Calu3 (cell line): ENCODE measurements at regions not wholly inside any gene's neighbourhood (a gene's known extent, or its start where the extent isn't known, plus 50 kb on each side); places are given as distances from the start of the nearest gene placed in this dataset.

Source experiments
- BruUV-seq: library from RNA; stranded (reverse); fragments of 400-500 nt; replicated peaks from 2 replicates; lab custom pipeline; 2021; lab: Mats Ljungman, UMichigan
- CTCF ChIA-PET: fragments of 300-600 bp; sonication (Branson Sonifier 250); formaldehyde crosslinking; loops from one replicate; lab custom pipeline; 2022; ENCODE audit warnings: antibody characterized with exemption; lab: Charles Lee
- DNase-seq: peaks from one replicate; pipeline ENCODE4 v3.0.0; 2022
- H3K27ac Mint-ChIP-seq: one replicate; pipeline ENCODE4 v1.8.0; 2022; ENCODE audit warnings: mixed read lengths; ENCODE audit not compliant: unreplicated experiment
- H3K27me3 Mint-ChIP-seq: one replicate; pipeline ENCODE4 v1.8.0; 2022; ENCODE audit warnings: mixed read lengths; ENCODE audit not compliant: unreplicated experiment
- H3K36me3 Mint-ChIP-seq: one replicate; pipeline ENCODE4 v1.8.0; 2022; ENCODE audit warnings: mild to moderate bottlenecking, moderate library complexity, mixed read lengths; ENCODE audit not compliant: insufficient read depth, unreplicated experiment
- H3K4me1 Mint-ChIP-seq: one replicate; pipeline ENCODE4 v1.8.0; 2022; ENCODE audit warnings: mild to moderate bottlenecking, low read depth, mixed read lengths; ENCODE audit not compliant: unreplicated experiment
- H3K4me3 Mint-ChIP-seq: one replicate; pipeline ENCODE4 v1.8.0; 2022; ENCODE audit warnings: mild to moderate bottlenecking, low read depth, moderate library complexity, mixed read lengths; ENCODE audit not compliant: unreplicated experiment
- H3K9me3 Mint-ChIP-seq: one replicate; pipeline ENCODE4 v1.8.0; 2022; ENCODE audit warnings: low read depth, mixed read lengths; ENCODE audit not compliant: unreplicated experiment
- intact Hi-C: fragments of 100-400 bp; cut with micrococcal nuclease; formaldehyde crosslinking; loops from one replicate; pipeline ENCODE4 v1.10.0; 2022; ENCODE audit not compliant: unreplicated experiment
- TF ChIP-seq, protein P1 (sequence below): fragments of 200-600 bp; IDR thresholded peaks from one replicate; pipeline ENCODE4 v1.8.0; 2022; ENCODE audit warnings: antibody characterized with exemption; ENCODE audit not compliant: unreplicated experiment

GRCh38 chr13:107374038-107374437 lies 806.1 kb upstream of the ARGLU1 start:
- Mint-ChIP-seq H3K27ac (no peak overlapping the region), H3K9me3 (no peaks in the 10 kb centered on the region), H3K36me3 (no peaks in the 10 kb centered on the region), H3K4me3 (no peak overlapping the region), H3K27me3 (no peaks in the 10 kb centered on the region), H3K4me1 (no peaks in the 10 kb centered on the region)
- intact Hi-C loops, result loop anchor here (10.0 kb wide), 1 partner anchor 491 kb away; a partner anchor contains a TSS
- CTCF ChIA-PET, result no interaction called here
- DNase-seq, result no peak
- BruUV-seq, result no TSS peak
- TF ChIP-seq, protein P1, sequence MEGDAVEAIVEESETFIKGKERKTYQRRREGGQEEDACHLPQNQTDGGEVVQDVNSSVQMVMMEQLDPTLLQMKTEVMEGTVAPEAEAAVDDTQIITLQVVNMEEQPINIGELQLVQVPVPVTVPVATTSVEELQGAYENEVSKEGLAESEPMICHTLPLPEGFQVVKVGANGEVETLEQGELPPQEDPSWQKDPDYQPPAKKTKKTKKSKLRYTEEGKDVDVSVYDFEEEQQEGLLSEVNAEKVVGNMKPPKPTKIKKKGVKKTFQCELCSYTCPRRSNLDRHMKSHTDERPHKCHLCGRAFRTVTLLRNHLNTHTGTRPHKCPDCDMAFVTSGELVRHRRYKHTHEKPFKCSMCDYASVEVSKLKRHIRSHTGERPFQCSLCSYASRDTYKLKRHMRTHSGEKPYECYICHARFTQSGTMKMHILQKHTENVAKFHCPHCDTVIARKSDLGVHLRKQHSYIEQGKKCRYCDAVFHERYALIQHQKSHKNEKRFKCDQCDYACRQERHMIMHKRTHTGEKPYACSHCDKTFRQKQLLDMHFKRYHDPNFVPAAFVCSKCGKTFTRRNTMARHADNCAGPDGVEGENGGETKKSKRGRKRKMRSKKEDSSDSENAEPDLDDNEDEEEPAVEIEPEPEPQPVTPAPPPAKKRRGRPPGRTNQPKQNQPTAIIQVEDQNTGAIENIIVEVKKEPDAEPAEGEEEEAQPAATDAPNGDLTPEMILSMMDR, result no peak

DNA sequence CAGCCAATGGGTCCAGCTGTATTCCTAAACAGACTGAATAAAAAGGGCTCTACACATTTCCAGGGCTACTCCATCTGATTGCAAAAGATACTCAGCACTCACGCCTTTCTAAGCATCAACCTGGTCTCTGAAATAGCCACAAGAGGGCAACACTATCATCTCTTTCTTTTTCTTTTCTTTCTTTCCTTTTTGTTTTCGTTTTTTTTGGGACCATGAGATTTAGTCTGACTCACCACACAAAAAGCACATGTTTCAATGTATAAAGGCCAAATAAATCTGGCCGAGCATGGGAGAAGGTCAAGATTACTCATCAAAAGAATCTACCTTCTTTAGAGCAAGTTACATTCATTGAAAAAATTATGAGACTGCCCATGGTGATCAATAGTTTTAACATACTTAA lies 805.6 kb upstream of the ARGLU1 start:
- H3K4me1 Mint-ChIP-seq, result no peaks in the 10 kb centered on the region
- CTCF ChIA-PET, result no interaction called here
- no TSS peak for BruUV-seq
- no peaks in the 10 kb centered on the region for H3K9me3 Mint-ChIP-seq
- TF ChIP-seq, protein P1, result no peak
- no peaks in the 10 kb centered on the region for H3K27me3 Mint-ChIP-seq
- H3K4me3 Mint-ChIP-seq, result no peak overlapping the region
- no peak for DNase-seq
- intact Hi-C loops, result loop anchor here (2.0 to 10.0 kb wide), 3 partner anchors 277 to 781 kb away; a partner anchor contains a TSS
- H3K36me3 Mint-ChIP-seq, result no peaks in the 10 kb centered on the region
- no peak overlapping the region for H3K27ac Mint-ChIP-seq

DNA sequence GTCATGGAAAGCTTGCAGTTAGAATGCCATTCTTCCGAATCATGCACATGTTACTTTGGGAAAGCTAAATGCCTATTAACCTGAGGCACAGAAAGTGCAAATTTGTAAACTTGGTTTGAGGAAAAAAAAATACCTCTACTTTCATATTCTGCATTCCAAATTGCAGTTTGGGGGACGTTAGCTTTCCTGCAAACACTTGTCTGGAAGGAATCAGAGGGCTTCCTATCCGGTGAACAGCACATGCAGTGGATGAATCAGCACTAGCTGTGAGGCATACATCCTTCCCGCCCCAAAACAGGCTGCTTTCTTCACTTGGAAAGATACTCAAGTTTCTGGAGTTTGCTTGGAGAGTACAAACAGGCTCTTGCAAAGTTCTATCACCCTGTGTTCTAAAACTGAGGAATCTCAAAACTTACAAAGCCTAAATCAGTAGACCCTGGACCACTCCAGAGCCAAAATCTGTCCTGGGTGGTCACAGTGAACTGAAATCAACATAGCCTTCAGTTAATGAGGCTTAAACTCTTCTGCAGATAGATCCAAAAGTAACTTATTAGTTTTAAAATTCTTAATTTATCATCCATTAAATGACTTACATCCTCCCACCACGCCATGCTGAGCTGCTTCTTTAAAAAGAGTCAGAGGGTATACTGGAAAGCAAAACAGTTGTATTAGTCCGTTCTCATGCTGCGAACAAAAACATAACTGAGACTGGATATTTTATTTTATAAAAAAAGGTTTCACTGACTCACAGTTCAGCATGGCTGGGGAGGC lies 802.3 kb upstream of the ARGLU1 start:
- H3K4me1 Mint-ChIP-seq, result no peaks in the 10 kb centered on the region
- no peak overlapping the region for H3K27ac Mint-ChIP-seq
- no peaks in the 10 kb centered on the region for H3K27me3 Mint-ChIP-seq
- CTCF ChIA-PET, result no interaction called here
- no peak overlapping the region for H3K4me3 Mint-ChIP-seq
- H3K9me3 Mint-ChIP-seq, result no peaks in the 10 kb centered on the region
- no peak for DNase-seq
- TF ChIP-seq, protein P1, result no peak
- BruUV-seq, result no TSS peak
- intact Hi-C loops, result loop anchor here (10.0 kb wide), 1 partner anchor 495 kb away; a partner anchor contains a TSS
- H3K36me3 Mint-ChIP-seq, result no peaks in the 10 kb centered on the region

GRCh38 chr13:107367258-107367657 lies 799.3 kb upstream of the ARGLU1 start:
- Mint-ChIP-seq H3K27me3 (no peaks in the 10 kb centered on the region), H3K27ac (no peak overlapping the region), H3K4me1 (no peaks in the 10 kb centered on the region), H3K9me3 (no peaks in the 10 kb centered on the region), H3K36me3 (no peaks in the 10 kb centered on the region), H3K4me3 (no peak overlapping the region)
- BruUV-seq, result no TSS peak
- intact Hi-C loops, result no loop called here
- CTCF ChIA-PET, result no interaction called here
- no peak for DNase-seq
- TF ChIP-seq, protein P1, result no peak
